Activated B cell treated with CpG ODN at 0.5 μM for 24 hours (primary cell): ENCODE measurements at regions not wholly inside any gene's neighbourhood (a gene's known extent, or its start where the extent isn't known, plus 50 kb on each side); places are given as distances from the start of the nearest gene placed in this dataset.

Experiments used
- ATAC-seq: fragments of 200-7000 bp; cut with Tn5 transposase; one replicate; pipeline ENCODE4 v1.10.0; 2021; ENCODE audit warnings: low read depth, mild to moderate bottlenecking, moderate library complexity
- CTCF ChIA-PET: fragments of 350-600 bp; sonication (Branson Sonifier 250); formaldehyde crosslinking; loops from one replicate; lab custom pipeline; 2021; ENCODE audit warnings: antibody characterized with exemption; lab: Charles Lee
- POLR2A ChIA-PET: fragments of 350-600 bp; sonication (Branson Sonifier 250); formaldehyde crosslinking; loops from one replicate; lab custom pipeline; 2021; ENCODE audit warnings: antibody characterized with exemption; lab: Charles Lee
- DNase-seq: peaks from one replicate; pipeline ENCODE4 v3.0.0; 2022
- H3K27ac Mint-ChIP-seq: one replicate; pipeline ENCODE4 v1.8.0; 2020; ENCODE audit warnings: mixed read lengths
- H3K27me3 Mint-ChIP-seq: one replicate; pipeline ENCODE4 v1.8.0; 2021; ENCODE audit warnings: mixed read lengths
- H3K36me3 Mint-ChIP-seq: one replicate; pipeline ENCODE4 v1.8.0; 2021; ENCODE audit warnings: low read depth, mixed read lengths
- H3K4me1 Mint-ChIP-seq: one replicate; pipeline ENCODE4 v1.8.0; 2021; ENCODE audit warnings: mixed read lengths
- H3K4me3 Mint-ChIP-seq: one replicate; pipeline ENCODE4 v1.8.0; 2020; ENCODE audit warnings: mild to moderate bottlenecking, mixed read lengths
- H3K9me3 Mint-ChIP-seq: one replicate; pipeline ENCODE4 v1.8.0; 2020; ENCODE audit warnings: mixed read lengths
- CTCF ChIP-seq: fragments of 200-600 bp; IDR thresholded peaks from one replicate; pipeline ENCODE4 v1.8.0; 2022; ENCODE audit warnings: antibody characterized with exemption, mild to moderate bottlenecking
- intact Hi-C: fragments of 100-400 bp; cut with micrococcal nuclease; formaldehyde crosslinking; loops from one replicate; pipeline ENCODE4 v1.15.1; 2024

GRCh38 chr5:58106754-58107410 is 353.0 kb downstream of the PLK2 start:
- no peak for ATAC-seq
- ChIA-PET CTCF (no interaction called here), POLR2A (interaction anchor here (0.6 kb wide), 1 partner anchor 59 kb away, joined by 4 read pairs; no protein-coding TSS in a partner anchor)
- no peak overlapping the region for H3K4me3 Mint-ChIP-seq
- no peaks in the 10 kb centered on the region for H3K4me1 Mint-ChIP-seq
- H3K27me3 Mint-ChIP-seq: peaks cover 3% of the 10 kb centered on the region
- H3K9me3 Mint-ChIP-seq: no peaks in the 10 kb centered on the region
- DNase-seq: no peak
- no peak for TF ChIP-seq CTCF
- H3K27ac Mint-ChIP-seq: no peak overlapping the region
- H3K36me3 Mint-ChIP-seq: no peaks in the 10 kb centered on the region
- intact Hi-C loops: no loop called here

- no peaks in the 10 kb centered on the region for H3K36me3 Mint-ChIP-seq
- peaks cover 3% of the 10 kb centered on the region for H3K27me3 Mint-ChIP-seq
- no peak overlapping the region for H3K4me3 Mint-ChIP-seq
- DNase-seq: no peak
- CTCF ChIA-PET: no interaction called here
- no peaks in the 10 kb centered on the region for H3K4me1 Mint-ChIP-seq
- H3K9me3 Mint-ChIP-seq: no peaks in the 10 kb centered on the region
- POLR2A ChIA-PET: no interaction called here
- TF ChIP-seq CTCF: no peak
- no peak for ATAC-seq
- intact Hi-C loops: no loop called here
- H3K27ac Mint-ChIP-seq: no peak overlapping the region
These were observed 354.1 kb downstream of the PLK2 start for GRCh38 chr5:58105836-58106235.

GRCh38 chr5:58099257-58099656 is 360.6 kb downstream of the PLK2 start:
- TF ChIP-seq CTCF: no peak
- DNase-seq (no peak), ATAC-seq (no peak)
- intact Hi-C loops: no loop called here
- Mint-ChIP-seq H3K4me3 (no peak overlapping the region), H3K27ac (no peak overlapping the region), H3K27me3 (no peaks in the 10 kb centered on the region), H3K9me3 (no peaks in the 10 kb centered on the region), H3K4me1 (no peaks in the 10 kb centered on the region), H3K36me3 (no peaks in the 10 kb centered on the region)
- ChIA-PET POLR2A (no interaction called here), CTCF (no interaction called here)

GRCh38 chr5:58094031-58094430 is 365.9 kb downstream of the PLK2 start:
- DNase-seq (no peak), ATAC-seq (no peak)
- Mint-ChIP-seq H3K4me3 (no peak overlapping the region), H3K9me3 (no peaks in the 10 kb centered on the region), H3K4me1 (no peaks in the 10 kb centered on the region), H3K27me3 (no peaks in the 10 kb centered on the region), H3K36me3 (no peaks in the 10 kb centered on the region), H3K27ac (no peak overlapping the region)
- ChIA-PET POLR2A (no interaction called here), CTCF (no interaction called here)
- intact Hi-C loops: no loop called here
- TF ChIP-seq CTCF: no peak

GRCh38 chr5:58090704-58091103 is 369.2 kb downstream of the PLK2 start:
- ChIA-PET CTCF (no interaction called here), POLR2A (no interaction called here)
- no peak overlapping the region for H3K4me3 Mint-ChIP-seq
- intact Hi-C loops: no loop called here
- H3K4me1 Mint-ChIP-seq: no peaks in the 10 kb centered on the region
- DNase-seq (no peak), ATAC-seq (no peak)
- no peaks in the 10 kb centered on the region for H3K36me3 Mint-ChIP-seq
- no peak for TF ChIP-seq CTCF
- H3K27me3 Mint-ChIP-seq: no peaks in the 10 kb centered on the region
- no peaks in the 10 kb centered on the region for H3K9me3 Mint-ChIP-seq
- H3K27ac Mint-ChIP-seq: no peak overlapping the region
